Type B pancreatic cell (in vitro differentiated cells): ENCODE measurements at regions not wholly inside any gene's neighbourhood (a gene's known extent, or its start where the extent isn't known, plus 50 kb on each side); places are given as distances from the start of the nearest gene placed in this dataset.
"Not testable (repeated sequence)": the region's sequence is repeated elsewhere in the genome, so short reads cannot be mapped to it uniquely, and the experiment has no call there.

Experiments
- DNase-seq: peaks from one replicate; pipeline ENCODE4 v3.0.0; 2021; ENCODE audit warnings: mixed read lengths; ENCODE audit not compliant: unreplicated experiment; ENCODE audit errors: extremely low spot score
- H3K27ac Mint-ChIP-seq: 2 replicates; pipeline ENCODE4 v1.8.0; 2021; ENCODE audit warnings: mild to moderate bottlenecking, mixed read lengths
- H3K27me3 Mint-ChIP-seq: 2 replicates; pipeline ENCODE4 v1.8.0; 2021; ENCODE audit warnings: mixed read lengths
- H3K36me3 Mint-ChIP-seq: 2 replicates; pipeline ENCODE4 v1.8.0; 2021; ENCODE audit warnings: mixed read lengths
- H3K4me1 Mint-ChIP-seq: one replicate; pipeline ENCODE4 v1.8.0; 2021; ENCODE audit warnings: mixed read lengths; ENCODE audit not compliant: unreplicated experiment
- H3K4me3 Mint-ChIP-seq: 2 replicates; pipeline ENCODE4 v1.8.0; 2021; ENCODE audit warnings: mild to moderate bottlenecking, mixed read lengths
- H3K9me3 Mint-ChIP-seq: 2 replicates; pipeline ENCODE4 v1.8.0; 2021; ENCODE audit warnings: mixed read lengths
- CTCF ChIP-seq: fragments of 200-600 bp; sonication (generic); conservative IDR thresholded peaks from 2 replicates; pipeline ENCODE4 v1.5.0; 2021; ENCODE audit warnings: antibody characterized with exemption, mild to moderate bottlenecking

GRCh38 chr16:75948886-75949285 is 222.6 kb upstream of the CPHXL start:
- peaks cover 4% of the 10 kb centered on the region for H3K4me1 Mint-ChIP-seq
- no peaks in the 10 kb centered on the region for H3K9me3 Mint-ChIP-seq
- TF ChIP-seq CTCF, result no peak
- H3K36me3 Mint-ChIP-seq, result no peaks in the 10 kb centered on the region
- no peak overlapping the region for H3K4me3 Mint-ChIP-seq
- peaks cover 2% of the 10 kb centered on the region for H3K27me3 Mint-ChIP-seq
- no peak for DNase-seq
- H3K27ac Mint-ChIP-seq, result no peak overlapping the region

GRCh38 chr16:75952124-75952523 is 225.8 kb upstream of the CPHXL start:
- H3K4me1 Mint-ChIP-seq, result no peaks in the 10 kb centered on the region
- no peaks in the 10 kb centered on the region for H3K9me3 Mint-ChIP-seq

GRCh38 chr16:75957870-75958269 is 231.6 kb upstream of the CPHXL start:
- no peaks in the 10 kb centered on the region for H3K9me3 Mint-ChIP-seq
- H3K36me3 Mint-ChIP-seq, result no peaks in the 10 kb centered on the region
- TF ChIP-seq CTCF, result no peak
- no peaks in the 10 kb centered on the region for H3K27me3 Mint-ChIP-seq
- H3K4me1 Mint-ChIP-seq, result no peaks in the 10 kb centered on the region
- no peak overlapping the region for H3K4me3 Mint-ChIP-seq
- DNase-seq, result no peak
- no peak overlapping the region for H3K27ac Mint-ChIP-seq

More at GRCh38 chr16:75952124-75952523, 225.8 kb upstream of the CPHXL start:
- H3K36me3 Mint-ChIP-seq, result no peaks in the 10 kb centered on the region
- no peak overlapping the region for H3K4me3 Mint-ChIP-seq
- no peak for TF ChIP-seq CTCF
- H3K27ac Mint-ChIP-seq, result no peak overlapping the region
- no peak for DNase-seq
- H3K27me3 Mint-ChIP-seq, result peaks cover 2% of the 10 kb centered on the region

GRCh38 chr16:75965504-75966374 is 239.4 kb upstream of the CPHXL start:
- Mint-ChIP-seq H3K27ac (no peak overlapping the region), H3K27me3 (no peaks in the 10 kb centered on the region), H3K9me3 (no peaks in the 10 kb centered on the region), H3K4me3 (no peak overlapping the region), H3K36me3 (no peaks in the 10 kb centered on the region), H3K4me1 (peaks cover 4% of the 10 kb centered on the region)
- TF ChIP-seq CTCF, result no peak
- DNase-seq, result no peak

- not testable (repeated sequence) for DNase-seq, H3K4me3 Mint-ChIP-seq, H3K4me1 Mint-ChIP-seq, H3K27ac Mint-ChIP-seq, H3K36me3 Mint-ChIP-seq, H3K9me3 Mint-ChIP-seq, H3K27me3 Mint-ChIP-seq
Measured at GRCh38 chr16:75969120-75969519, 242.8 kb upstream of the CPHXL start.

- H3K36me3 Mint-ChIP-seq, result no peaks in the 10 kb centered on the region
- no peak overlapping the region for H3K27ac Mint-ChIP-seq
- H3K9me3 Mint-ChIP-seq, result no peaks in the 10 kb centered on the region
- no peak for DNase-seq
- H3K4me3 Mint-ChIP-seq, result no peak overlapping the region
- no peak for TF ChIP-seq CTCF
- H3K4me1 Mint-ChIP-seq, result no peaks in the 10 kb centered on the region
- no peaks in the 10 kb centered on the region for H3K27me3 Mint-ChIP-seq
Measured at GRCh38 chr16:75971334-75971733, 245.0 kb upstream of the CPHXL start.
